GM12865 (cell line): ENCODE measurements at regions not wholly inside any gene's neighbourhood (a gene's known extent, or its start where the extent isn't known, plus 50 kb on each side); places are given as distances from the start of the nearest gene placed in this dataset.

Experiments
- DNase-seq: peaks from one replicate; pipeline ENCODE4 v3.0.0; 2010; ENCODE audit warnings: low read depth
- H3K4me3 ChIP-seq: 2 replicates; pipeline ENCODE4 v1.5.1; 2011; ENCODE audit warnings: mild to moderate bottlenecking, low read depth, low read length, control low read depth
- TF ChIP-seq, protein P1 (sequence below): IDR thresholded peaks from 2 replicates; pipeline ENCODE4 v1.5.1; 2011; ENCODE audit warnings: low read length, control low read depth, low read depth, inconsistent platforms; ENCODE audit not compliant: insufficient read depth; ENCODE audit errors: missing control alignments

DNA sequence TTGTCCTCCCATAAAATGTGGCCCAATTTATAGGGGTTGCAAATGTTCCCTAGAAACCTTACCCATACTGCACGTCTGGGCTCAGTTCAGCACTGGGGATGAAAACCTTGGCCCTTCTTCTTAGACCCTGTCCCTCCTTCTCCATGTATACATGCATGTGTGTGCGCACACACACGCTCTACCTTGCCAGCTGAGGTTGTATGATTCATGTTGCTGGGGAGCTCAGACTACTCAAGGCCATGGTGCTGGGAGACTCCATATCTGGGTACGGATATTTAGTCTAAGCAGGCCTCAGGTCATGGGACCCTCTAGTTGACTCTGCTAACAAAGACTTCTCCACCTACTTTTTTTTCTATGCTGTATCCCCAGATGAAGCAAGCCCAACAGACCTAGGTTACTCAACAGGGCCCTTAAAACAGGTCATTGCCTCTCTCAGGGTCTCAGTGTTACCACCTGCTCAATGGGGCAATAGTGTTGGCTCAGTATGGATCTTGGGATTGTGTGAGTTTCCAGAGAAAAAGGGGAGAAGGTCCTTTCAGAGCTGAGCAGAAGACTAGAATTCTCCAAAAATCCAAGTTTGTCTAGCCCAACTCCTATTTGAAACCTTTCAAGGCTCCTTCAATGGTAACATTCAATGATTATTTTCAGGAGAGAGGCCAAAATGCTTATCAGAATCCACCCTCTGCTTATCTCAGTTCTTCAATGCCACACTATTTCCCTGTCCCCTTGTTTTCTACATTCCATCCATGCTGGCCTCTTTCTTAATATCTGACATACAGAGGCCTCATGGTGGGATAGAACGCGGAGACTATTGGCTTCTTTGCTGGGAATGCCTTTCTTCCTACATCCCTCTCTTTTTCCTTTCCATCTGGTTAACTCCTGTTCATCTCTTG, 123.6 kb upstream of the PITX1 start:
- no peak for DNase-seq
- H3K4me3 ChIP-seq = no peak overlapping the region
- TF ChIP-seq, protein P1, sequence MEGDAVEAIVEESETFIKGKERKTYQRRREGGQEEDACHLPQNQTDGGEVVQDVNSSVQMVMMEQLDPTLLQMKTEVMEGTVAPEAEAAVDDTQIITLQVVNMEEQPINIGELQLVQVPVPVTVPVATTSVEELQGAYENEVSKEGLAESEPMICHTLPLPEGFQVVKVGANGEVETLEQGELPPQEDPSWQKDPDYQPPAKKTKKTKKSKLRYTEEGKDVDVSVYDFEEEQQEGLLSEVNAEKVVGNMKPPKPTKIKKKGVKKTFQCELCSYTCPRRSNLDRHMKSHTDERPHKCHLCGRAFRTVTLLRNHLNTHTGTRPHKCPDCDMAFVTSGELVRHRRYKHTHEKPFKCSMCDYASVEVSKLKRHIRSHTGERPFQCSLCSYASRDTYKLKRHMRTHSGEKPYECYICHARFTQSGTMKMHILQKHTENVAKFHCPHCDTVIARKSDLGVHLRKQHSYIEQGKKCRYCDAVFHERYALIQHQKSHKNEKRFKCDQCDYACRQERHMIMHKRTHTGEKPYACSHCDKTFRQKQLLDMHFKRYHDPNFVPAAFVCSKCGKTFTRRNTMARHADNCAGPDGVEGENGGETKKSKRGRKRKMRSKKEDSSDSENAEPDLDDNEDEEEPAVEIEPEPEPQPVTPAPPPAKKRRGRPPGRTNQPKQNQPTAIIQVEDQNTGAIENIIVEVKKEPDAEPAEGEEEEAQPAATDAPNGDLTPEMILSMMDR = no peak

DNA sequence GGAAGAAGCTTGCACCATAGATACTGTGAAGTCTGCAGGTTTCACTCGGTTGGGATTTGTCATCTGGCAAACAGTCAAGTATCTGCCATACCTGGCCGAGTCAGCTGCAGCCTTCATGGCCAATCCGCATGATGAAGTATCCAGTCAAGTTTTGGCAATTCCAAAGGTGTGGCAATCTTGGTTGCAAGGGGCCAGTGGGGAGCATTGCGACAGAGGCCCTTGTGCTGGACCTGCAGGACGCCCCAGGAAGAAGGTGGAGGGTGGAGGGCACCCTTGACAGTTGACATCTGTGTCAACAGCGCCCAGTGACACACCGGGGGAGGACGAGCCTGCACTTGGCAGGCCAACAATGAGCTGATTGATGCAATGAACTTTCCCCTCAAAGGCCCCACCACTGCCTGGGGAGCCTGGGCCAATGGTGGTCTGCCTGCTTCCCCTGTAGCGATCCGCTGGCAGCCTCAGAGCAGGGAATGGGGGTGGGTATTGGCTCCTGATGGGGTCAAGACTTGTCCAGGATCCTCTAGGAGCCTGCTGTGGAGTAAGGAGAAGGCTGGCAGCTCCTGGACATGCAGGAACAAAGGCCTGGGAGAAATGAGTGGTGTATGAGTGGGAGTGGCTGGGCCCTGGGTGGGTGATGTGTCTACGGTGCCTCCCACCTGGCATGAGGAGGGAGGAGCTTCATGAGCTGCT, 122.8 kb upstream of the PITX1 start:
- TF ChIP-seq, protein P1 = no peak
- no peak overlapping the region for H3K4me3 ChIP-seq
- no peak for DNase-seq

DNA sequence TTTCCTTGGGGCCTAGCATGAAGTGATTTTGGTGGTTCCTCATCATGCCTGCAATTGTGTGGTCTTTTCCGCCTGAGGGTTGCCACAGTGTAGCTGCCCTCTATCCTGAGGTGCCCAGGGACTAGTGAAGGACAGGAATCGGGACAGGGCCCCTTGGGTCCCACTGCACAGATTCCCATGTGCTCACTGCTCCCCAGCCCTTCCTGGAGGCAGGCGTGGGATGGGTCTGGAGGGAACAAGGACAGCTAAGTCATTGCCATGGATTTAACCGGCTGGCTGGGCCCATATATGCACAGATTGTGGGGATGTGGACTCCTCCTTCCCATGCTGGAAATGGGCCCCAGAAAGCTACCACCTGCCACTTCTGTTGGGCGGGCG, 122.3 kb upstream of the PITX1 start:
- H3K4me3 ChIP-seq = no peak overlapping the region
- no peak for DNase-seq
- TF ChIP-seq, protein P1 = no peak

DNA sequence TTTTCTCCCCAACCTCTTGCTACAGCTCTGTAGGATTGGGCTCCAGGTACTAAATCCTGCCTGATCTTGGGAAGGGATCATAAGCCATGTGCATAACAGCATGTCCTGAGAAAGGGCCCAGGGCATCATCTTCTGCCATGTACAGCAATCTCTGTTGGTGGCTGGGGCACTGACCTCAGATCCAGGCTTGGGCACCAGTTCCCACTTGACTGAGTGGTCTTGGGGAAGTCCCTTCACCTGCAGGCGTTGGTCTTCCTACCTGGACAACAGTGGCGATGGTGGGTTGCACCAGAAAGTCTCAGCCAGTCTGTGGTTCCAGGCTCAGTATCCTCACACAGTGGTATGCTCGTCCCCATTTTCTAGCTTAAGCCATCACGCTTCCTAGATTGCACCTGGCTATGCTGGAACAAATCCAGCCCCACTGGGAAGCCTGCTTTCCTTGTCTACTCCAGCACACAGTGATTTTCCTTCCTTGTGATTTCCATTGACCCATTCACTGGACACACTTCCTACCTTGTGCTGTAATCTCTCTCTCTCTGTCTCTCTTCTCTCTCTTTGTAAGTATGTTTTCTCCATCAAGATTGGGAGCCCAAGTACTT, 121.7 kb upstream of the PITX1 start:
- DNase-seq = no peak
- H3K4me3 ChIP-seq = no peak overlapping the region
- TF ChIP-seq, protein P1 = no peak

DNA sequence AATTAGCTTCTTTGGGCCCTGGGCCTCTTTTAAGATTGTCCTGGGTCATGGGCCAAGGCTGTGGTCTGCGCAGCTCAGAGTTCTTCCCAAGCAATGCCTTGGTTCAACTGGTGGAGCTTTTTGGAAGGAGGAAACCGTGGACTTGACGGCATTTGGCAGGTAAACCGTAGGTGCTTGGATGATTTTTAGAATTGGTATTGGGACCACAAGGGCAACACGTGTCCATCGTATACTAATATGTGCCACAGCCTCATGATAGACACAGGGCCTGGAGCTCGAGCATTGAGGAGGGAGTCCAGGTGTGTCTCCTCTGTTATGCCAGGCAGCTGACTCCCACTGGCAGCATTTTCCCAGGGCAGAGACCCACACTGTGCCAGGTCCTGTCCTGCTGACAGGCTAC, 120.9 kb upstream of the PITX1 start:
- DNase-seq = no peak
- TF ChIP-seq, protein P1 = no peak
- H3K4me3 ChIP-seq = no peak overlapping the region

DNA sequence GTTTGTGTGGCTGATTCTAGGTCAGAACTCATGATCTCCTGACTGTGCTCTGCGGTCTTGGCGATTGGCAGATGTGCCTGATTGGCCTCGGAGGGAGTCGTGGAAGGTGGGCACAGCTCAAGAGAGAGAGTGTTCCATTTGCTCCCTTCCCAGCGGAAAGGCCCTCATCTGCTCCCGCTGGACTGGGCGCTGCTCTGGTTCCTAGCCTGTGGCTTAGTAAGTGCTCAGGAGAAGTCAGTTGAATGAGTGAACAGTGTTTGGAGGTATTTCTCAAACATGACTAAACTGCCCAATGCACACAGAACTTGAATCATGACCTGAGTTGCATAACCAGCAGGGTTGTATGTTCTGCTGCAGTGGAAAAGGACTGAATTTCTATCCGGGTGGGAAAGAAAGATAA, 120.2 kb upstream of the PITX1 start:
- no peak overlapping the region for H3K4me3 ChIP-seq
- TF ChIP-seq, protein P1 = no peak
- DNase-seq = no peak
